Erythroblast (primary cell): ENCODE measurements at regions not wholly inside any gene's neighbourhood (a gene's known extent, or its start where the extent isn't known, plus 50 kb on each side); places are given as distances from the start of the nearest gene placed in this dataset.

ENCODE experiments used
- GATA1 ChIP-seq: IDR thresholded peaks from 2 replicates; pipeline ENCODE4 v1.6.1; 2011; ENCODE audit warnings: low read depth, mild to moderate bottlenecking, control low read depth, low read length, moderate library complexity
- POLR2A ChIP-seq: IDR thresholded peaks from 2 replicates; pipeline ENCODE4 v1.6.1; 2011; ENCODE audit warnings: mild to moderate bottlenecking, low read length

GRCh38 chr1:191974004-191974403 lies 184.3 kb upstream of the RGS18 start:
- TF ChIP-seq POLR2A (no peak), GATA1 (no peak)
